ENCODE measurements at regions not wholly inside any gene's neighbourhood (a gene's known extent, or its start where the extent isn't known, plus 50 kb on each side); places are given as distances from the start of the nearest gene placed in this dataset.
"Not testable (repeated sequence)": the region's sequence is repeated elsewhere in the genome, so short reads cannot be mapped to it uniquely, and the experiment has no call there.

- no peak for DNase-seq
These were observed 2441.7 kb downstream of the ARAP2 start for GRCh38 chr4:33802578-33802977.

DNA sequence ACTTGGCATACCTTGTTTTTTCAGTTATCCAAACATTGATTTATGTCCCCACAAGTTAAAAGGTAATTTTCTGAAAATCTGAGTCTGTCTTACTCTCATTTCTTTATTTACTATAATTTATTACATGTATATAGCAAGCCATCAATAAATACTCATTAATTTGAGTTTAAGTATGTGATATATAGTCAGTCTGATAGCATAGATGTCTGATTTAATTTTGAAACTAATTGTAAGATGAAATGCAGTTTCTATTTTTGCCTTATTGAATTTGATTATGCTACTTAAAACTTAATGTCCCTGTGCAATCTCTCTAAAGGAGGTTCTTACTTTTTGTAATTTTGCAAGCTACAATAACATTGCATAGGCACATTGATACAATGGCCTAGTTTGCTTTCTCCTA lies 2418.6 kb downstream of the ARAP2 start:
- DNase-seq = no peak

GRCh38 chr4:33829356-33829755 lies 2415.0 kb downstream of the ARAP2 start:
- not testable (repeated sequence) for DNase-seq

DNA sequence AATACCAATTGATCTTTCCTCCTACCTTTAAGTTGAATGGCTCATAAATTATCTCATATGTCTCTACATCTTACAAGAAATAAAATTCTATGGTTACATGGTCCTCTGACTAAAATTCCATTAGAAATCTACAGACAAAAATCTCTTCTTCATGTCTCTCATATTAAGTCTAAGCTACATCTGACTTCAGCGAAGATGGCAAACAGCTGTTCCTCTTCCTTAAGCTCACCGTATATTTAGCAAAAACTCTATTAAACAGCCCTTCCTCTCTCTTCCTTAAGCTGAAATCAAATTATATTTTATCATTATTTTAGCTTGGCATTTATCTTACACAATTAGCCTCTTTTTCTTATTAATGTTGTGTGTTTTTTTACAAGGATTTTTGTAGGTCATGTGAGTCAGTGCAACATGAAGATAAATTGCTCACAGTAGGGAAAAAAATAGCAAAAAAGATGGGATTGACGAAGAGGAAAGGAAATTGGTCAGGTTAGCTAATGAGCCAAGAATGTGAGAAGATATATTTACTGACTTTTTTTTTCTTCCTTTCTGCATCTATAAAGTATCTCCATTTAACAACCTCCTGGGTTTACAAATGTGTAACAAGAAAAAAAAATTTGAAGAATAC lies 2412.8 kb downstream of the ARAP2 start:
- DNase-seq = no peak

DNA sequence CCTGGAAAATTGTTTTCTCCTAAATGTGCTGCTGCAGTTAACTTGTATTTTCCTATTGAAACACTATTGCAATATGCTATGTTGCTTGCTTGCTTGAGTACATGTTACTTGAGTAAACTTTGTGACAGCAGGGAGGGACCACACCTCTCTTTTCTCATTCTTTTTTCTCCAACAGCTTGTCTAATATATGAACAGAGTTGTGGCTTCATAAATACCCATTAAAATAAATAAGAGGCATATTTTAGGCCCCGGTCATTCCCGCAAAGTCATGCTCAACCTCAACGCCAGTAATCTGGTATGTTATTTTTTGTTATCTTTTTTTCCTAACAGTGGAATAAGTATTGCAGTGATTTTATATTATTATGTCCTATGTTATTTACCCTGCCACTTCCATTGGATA lies 2408.6 kb downstream of the ARAP2 start:
- DNase-seq = not testable (repeated sequence)

DNA sequence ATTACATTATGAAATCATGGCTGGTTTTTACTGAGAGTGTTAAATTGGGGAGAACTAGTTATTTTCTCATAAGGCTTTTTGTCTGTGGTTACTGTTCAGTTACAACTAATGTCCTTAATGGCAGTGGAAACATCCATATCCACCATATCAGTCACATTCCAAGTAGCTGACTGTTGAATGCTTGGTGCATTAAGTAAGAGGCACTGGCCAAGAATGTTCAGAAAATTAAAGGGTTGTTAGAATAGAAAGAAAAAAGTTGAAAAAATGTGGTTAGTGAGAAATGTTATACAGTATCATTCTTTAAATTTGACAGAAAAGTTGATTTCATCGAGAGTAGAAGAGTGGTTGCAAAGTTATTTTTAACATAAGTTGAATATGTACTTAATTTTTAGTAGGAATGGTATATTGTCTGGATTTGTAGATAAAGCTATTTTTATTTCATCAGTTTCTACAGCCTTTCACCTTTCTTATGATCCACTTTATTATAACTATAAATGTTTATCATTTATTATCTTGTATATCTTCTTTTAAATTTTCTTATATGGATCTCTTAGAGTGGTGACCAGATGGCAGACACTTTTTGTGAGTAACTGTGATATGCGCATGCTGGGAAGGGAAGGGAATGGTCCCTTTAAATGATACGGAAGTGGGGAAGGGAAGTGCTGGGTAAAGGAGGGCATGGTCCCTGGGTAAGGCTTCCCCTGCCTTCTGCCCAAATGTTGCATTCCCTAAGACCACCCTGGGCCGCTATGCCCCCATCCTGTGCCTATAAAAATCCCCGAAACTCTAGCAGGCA lies 2407.1 kb downstream of the ARAP2 start:
- no peak for DNase-seq

- DNase-seq = no peak
These were observed 2403.2 kb downstream of the ARAP2 start for GRCh38 chr4:33841120-33841519.

DNA sequence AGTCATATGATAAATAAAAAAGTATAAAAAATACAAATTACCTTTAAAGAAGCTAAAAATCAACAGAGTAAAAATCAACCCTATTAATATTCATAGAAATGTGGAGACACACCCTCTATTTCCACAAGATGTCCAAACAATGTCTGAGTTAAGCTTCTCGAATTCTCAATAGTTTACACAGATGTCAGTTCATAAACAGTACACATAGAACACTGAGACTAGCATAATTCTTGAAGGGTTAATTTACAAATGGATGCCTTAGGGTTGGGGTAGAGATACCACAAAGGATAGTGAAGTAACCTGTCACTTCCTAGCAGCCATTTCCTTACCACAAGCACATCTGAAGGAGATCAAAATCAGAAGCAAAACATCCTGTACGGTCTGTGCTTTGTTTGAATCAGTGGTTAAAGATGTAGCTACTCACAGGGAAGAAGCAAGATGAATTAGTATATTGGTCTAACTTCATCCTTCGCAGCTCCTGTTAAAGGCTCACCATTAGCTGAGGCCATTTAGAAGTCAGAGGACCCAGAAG lies 2393.9 kb downstream of the ARAP2 start:
- DNase-seq = no peak

DNA sequence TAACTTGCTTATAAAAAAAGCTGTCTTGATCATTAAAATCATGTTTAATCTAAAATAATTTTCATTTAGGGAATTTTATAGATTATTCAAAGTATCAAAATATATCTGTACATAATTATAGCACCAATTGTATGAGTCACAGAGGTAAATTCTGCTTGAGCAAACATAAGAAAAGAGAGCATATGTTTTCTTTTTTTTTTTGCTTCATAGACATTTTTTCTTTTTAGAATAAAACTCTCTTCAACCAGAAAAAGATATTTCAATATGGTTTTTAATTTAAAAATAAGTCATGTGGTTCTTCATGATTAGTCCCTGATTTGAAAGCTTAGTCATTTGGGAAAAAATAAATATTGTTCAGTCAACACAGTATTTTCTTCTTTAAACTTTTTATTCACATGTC lies 2390.6 kb downstream of the ARAP2 start:
- DNase-seq = not testable (repeated sequence)

- no peak for DNase-seq
These were observed 2379.9 kb downstream of the ARAP2 start for GRCh38 chr4:33864290-33864859.

- no peak for DNase-seq
These were observed 2370.5 kb downstream of the ARAP2 start for GRCh38 chr4:33873791-33874190.

DNA sequence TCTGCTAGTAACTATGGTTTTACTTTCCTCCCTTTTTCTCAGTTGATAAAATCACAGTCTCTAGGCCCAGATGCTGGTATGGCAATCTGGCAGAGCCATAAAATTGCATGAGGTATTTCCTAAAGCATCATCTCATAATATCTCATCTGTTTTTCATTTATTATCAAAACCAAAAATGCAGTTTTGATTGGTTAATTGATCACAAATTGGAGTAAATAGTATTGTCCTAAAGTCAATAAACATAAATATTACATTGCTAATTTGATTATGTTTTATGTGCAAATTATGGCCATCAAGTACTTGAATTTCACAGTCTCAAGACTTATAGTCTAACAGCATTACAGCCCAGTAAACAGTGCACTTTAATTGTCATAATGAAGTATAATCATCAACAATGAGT lies 2365.6 kb downstream of the ARAP2 start:
- DNase-seq = no peak

DNA sequence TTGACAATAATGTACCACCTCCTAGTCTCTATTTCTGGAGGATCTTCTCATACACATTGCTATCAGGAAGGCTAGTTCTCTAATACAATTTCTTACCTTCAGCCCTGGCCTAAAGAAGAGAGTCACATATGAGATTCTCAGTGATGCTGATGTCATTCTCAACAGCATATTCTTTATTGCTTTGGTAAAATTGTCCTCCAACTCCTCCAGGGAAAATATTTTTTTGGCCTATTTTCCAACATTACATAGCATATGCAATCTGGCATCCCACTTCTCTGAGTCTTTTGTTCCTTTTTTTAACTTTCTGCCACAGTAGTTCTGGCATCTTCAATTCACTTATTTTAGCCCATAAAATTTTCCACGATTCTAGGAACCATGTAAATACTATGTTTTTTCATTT lies 2363.1 kb downstream of the ARAP2 start:
- no peak for DNase-seq

DNA sequence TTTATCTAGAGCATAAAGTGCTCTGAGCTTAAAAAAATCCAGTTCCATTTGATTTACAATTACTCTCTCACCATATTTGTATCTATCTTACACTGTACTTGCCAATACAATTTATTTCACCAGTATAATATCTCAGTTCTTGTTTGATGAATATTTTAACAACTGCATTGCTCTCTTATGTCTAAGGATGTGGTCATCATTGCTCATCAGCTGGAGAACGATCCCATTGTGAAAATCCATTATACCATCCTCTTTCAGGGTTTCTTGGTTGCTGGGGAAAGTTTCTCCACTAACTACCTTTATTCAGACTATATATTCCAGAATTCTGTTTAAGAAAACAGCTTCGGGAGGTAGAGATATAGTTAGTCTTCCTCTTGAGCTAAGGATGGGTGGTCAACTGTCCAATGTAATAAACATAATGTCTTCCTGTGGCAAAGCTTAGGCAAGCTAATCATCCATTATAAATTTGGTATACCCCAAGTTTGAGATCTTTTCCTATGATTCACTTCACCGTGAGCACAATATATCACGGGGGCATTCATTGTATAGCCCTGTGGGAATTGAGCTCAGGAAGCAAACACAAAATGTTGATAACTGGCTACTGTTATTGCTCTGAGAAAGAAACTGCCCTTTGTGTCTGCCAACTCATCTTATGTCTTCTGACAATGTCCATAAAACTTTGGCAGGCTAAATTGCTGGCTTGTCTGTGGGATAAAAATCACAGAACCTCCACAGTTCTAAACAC lies 2361.9 kb downstream of the ARAP2 start:
- DNase-seq = no peak

- no peak for DNase-seq
These were observed 2361.2 kb downstream of the ARAP2 start for GRCh38 chr4:33883111-33883510.

- no peak for DNase-seq
These were observed 2358.0 kb downstream of the ARAP2 start for GRCh38 chr4:33886356-33886755.

- DNase-seq = no peak
These were observed 2353.5 kb downstream of the ARAP2 start for GRCh38 chr4:33890841-33891240.

DNA sequence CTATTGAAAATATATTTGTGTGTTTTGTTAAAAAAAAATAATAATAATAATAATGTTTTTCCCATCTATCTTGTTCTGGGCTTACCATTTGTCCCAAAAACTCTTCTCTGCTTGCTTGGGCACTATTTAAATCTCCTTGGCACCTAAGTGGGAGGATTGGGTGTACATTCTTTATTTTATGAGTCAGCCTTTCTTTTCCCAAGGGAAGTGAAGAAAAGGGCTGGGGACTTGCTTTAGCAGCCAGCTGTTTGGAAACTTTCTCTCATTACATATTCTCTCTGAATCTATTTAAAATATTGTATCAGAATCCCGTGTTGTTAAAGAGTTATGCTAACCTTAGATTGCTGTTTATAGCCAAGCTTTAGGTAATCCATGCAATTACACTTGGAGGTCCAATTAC lies 2332.4 kb downstream of the ARAP2 start:
- DNase-seq = no peak

DNA sequence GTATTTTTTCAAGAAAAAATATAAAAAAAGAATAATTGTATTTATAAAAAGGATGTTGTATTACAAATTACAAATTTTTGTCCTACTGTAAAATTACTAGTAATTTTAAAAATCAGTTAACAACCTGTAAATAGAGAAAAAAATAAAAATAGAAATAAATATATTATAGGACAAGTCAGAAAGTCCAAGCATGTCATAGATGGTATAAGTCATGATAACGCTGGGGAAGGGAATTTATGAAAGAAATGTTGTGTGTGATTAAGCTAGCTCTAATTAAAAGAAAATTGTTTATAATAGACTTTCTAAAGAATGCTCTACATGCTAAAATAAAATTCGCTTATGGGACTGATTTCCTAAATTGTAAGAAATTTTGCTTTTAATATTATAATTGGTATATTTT lies 2329.9 kb downstream of the ARAP2 start:
- no peak for DNase-seq

DNA sequence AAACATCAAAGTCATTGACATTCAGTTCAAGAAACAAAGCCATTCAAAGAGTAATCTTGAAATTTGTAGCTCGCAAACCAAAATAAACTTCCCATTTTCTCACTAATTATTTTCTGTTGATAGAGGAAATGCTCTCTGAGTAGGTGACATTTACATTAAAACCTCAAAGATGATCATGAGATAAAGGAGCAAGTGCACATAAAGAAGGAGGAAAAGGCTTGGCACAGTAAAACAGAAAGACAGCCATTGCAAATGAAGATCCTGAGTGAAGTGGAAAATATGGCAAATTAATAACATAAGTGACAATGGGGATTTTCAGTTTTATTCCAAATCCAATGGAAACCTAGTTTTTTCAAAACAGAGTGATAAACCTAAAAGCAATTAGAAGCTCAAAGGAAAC lies 2320.8 kb downstream of the ARAP2 start:
- DNase-seq = no peak

DNA sequence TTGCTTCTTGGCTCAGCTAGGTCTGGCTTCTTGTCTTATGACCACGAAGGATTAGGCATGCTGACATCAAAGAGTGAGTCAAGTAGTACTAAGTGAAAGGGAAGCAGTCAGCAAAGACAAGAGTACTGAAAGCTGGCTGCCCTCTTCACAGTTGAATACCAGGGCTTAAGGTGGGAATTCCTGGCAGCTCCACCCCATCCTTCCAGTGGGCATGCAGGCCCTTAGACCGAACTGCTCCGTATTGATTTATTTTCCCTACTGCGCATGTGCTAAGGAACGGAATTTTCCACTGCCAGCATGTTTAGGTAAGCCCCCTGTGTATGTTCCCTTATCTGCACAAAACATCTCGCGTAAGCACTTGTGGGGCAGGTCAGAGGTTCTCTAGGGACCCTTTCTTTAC lies 2320.1 kb downstream of the ARAP2 start:
- DNase-seq = no peak

GRCh38 chr4:33924811-33925210 lies 2319.5 kb downstream of the ARAP2 start:
- no peak for DNase-seq

GRCh38 chr4:33930497-33930896 lies 2313.8 kb downstream of the ARAP2 start:
- no peak for DNase-seq

Measured in NCI-H2029 (cell line).